HCT116 (cell line): ENCODE measurements at regions not wholly inside any gene's neighbourhood (a gene's known extent, or its start where the extent isn't known, plus 50 kb on each side); places are given as distances from the start of the nearest gene placed in this dataset.

Experiments used
- ATF3 ChIP-seq: IDR thresholded peaks from 2 replicates; pipeline ENCODE4 v1.6.1; 2012
- CTCF ChIP-seq, 3 experiments: fragments of 200-600 bp in 1 of 3; sonication (generic) in 1 of 3; IDR thresholded peaks in 2 of 3; conservative IDR thresholded peaks in 1 of 3; 2 replicates each; pipeline ENCODE4 v1.5.1; 2012 to 2017; ENCODE audit warnings: low read depth in 2 of 3, low read length in 2 of 3, antibody characterized with exemption in 1 of 3, borderline replicate concordance in 1 of 3, control low read depth in 1 of 3, mild to moderate bottlenecking in 1 of 3, mixed read lengths in 1 of 3, mixed run types in 1 of 3, moderate library complexity in 1 of 3; ENCODE audit not compliant: insufficient read depth in 1 of 3
- EGR1 ChIP-seq: IDR thresholded peaks from 2 replicates; pipeline ENCODE4 v1.6.1; 2012; ENCODE audit warnings: low read depth
- EZH2 ChIP-seq: fragments of 200-600 bp; sonication (generic); IDR thresholded peaks from 2 replicates; pipeline ENCODE4 v1.6.1; 2017; ENCODE audit warnings: antibody characterized with exemption, mixed run types
- MAX ChIP-seq: IDR thresholded peaks from 2 replicates; pipeline ENCODE4 v1.6.1; 2012
- POLR2A ChIP-seq: IDR thresholded peaks from 2 replicates; pipeline ENCODE4 v1.7.0; 2011; ENCODE audit warnings: borderline replicate concordance; ENCODE audit not compliant: insufficient read depth, insufficient read length; ENCODE audit errors: extremely low read depth
- POLR2AphosphoS5 ChIP-seq: IDR thresholded peaks from 2 replicates; pipeline ENCODE4 v1.6.1; 2011; ENCODE audit warnings: mild to moderate bottlenecking, low read depth, low read length, moderate library complexity
- RAD21 ChIP-seq: IDR thresholded peaks from 2 replicates; pipeline ENCODE4 v1.6.1; 2012; ENCODE audit warnings: low read depth, mild to moderate bottlenecking
- REST ChIP-seq: IDR thresholded peaks from 2 replicates; pipeline ENCODE4 v1.6.1; 2012; ENCODE audit warnings: low read depth
- SIN3A ChIP-seq: IDR thresholded peaks from 2 replicates; pipeline ENCODE4 v1.6.1; 2012; ENCODE audit warnings: low read depth

GRCh38 chr4:126616795-126617194 lies 1016.0 kb upstream of the INTU start:
- TF ChIP-seq POLR2A (no peak), CTCF (IDR thresholded peaks at IDR 0.05 in 2 of 3, conservative IDR thresholded peaks at IDR 0.05 in 1 of 3; ENCODE audit: borderline replicate concordance in 1 of 3, insufficient read depth in 1 of 3, low read depth in 2 of 3, low read length in 2 of 3) (no peak), ATF3 (no peak), RAD21 (no peak), SIN3A (no peak), EGR1 (no peak), MAX (no peak), REST (no peak), POLR2AphosphoS5 (no peak), EZH2 (no peak)
